OCI-LY1 (cell line): ENCODE measurements at regions not wholly inside any gene's neighbourhood (a gene's known extent, or its start where the extent isn't known, plus 50 kb on each side); places are given as distances from the start of the nearest gene placed in this dataset.

Experiments used
- CTCF ChIP-seq: fragments of 200-600 bp; sonication (generic), shearing (Covaris generic); IDR thresholded peaks from 2 replicates; pipeline ENCODE4 v1.5.1; 2017; ENCODE audit warnings: mild to moderate bottlenecking, antibody characterized with exemption, low read length, moderate library complexity, mixed read lengths
- EZH2 ChIP-seq: fragments of 200-600 bp; sonication (generic), shearing (Covaris generic); IDR thresholded peaks from 2 replicates; pipeline ENCODE4 v1.8.0; 2017; ENCODE audit warnings: borderline replicate concordance, mixed run types, mild to moderate bottlenecking, antibody characterized with exemption, low read length, moderate library complexity, mixed read lengths

- TF ChIP-seq CTCF (no peak), EZH2 (no peak)
Observed at GRCh38 chr3:30356866-30357753, 249.3 kb upstream of the TGFBR2 start.
